Smooth muscle cell of the brain vasculature (primary cell): ENCODE measurements at regions not wholly inside any gene's neighbourhood (a gene's known extent, or its start where the extent isn't known, plus 50 kb on each side); places are given as distances from the start of the nearest gene placed in this dataset.
"Not testable (repeated sequence)": the region's sequence is repeated elsewhere in the genome, so short reads cannot be mapped to it uniquely, and the experiment has no call there.

Source experiments
- DNase-seq: peaks from one replicate; pipeline ENCODE4 v3.0.0-alpha.2; 2012; ENCODE audit warnings: low read depth, low spot score

DNA sequence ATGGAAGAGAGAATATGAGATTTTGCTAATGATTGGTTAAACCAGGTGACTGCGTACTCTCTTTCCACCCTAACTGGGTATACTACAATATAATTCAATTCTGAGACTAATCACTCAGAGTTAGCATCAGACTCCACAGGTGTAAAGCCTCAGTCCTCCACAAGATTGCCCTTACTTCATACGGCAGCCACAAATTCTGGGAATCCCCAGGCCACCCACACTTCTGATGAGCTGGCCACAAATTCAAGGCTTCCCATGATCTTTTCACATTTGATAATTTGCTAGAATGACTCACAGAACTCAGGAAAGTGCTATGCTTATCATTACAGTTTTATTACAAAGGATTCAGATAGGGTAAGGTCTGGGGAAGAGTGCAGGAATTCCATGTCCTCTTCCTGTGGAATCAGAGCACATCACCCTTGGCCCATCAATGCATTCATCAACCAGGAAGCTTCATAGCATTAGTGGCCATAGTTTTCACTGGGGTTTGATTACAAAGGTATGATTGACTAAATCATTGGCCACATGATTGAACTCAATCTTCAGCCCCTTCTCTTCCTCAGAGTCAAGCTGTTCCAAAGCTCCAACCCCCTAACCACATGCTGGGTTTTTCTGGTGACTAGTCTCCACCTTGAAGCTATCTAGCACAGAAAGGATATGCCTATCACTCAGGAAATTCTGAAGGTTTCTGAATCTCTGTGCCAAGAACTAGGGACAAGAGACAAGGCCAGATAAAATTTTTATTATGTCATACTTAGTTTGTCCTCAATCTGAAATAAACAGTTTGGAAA is 131.7 kb downstream of the HHIPL2 start:
- no peak for DNase-seq

DNA sequence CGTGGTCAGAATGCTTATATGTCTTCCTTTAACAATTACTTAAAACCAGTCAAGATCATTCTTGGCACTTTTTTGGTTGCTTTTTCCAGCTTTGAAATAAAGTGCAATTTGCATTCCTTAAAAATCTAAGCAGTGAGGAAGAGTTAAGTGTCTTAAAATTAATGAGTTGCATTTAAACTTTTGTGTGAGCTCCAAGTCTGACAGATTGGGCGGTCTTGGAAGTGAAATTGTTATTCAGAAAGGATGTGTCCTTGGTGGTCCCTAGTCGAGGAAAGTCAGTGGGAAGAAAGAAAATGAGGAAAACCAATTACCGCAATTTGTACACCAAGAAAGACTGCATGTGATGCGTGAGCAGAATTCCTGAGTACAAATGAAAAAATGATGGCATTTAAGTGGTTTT is 132.5 kb downstream of the HHIPL2 start:
- no peak for DNase-seq

DNA sequence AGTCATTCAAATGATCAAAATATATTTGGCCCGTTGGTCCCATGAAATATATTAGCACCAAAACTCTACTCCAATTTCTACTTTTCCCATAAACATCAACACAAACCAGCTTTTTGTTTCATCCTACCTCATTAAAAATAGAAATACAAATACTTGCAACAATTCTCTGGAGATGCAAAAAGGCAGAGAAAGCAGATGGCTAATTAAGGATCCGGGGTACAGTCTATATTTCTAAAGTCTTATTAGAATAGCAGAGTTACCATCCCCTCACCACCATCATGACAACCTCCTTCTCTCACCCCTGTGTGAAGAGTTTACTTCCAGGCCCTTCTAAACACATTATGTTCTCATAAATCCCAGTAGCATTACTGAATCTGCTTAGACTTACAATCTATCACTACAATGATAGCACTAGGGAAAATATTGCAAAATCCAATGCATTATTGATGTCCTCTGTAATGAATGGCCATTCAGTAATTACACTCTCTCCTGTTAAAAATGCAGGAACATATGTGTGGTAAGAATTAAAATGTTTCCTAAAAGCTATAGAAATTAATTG is 133.8 kb downstream of the HHIPL2 start:
- DNase-seq, result no peak

DNA sequence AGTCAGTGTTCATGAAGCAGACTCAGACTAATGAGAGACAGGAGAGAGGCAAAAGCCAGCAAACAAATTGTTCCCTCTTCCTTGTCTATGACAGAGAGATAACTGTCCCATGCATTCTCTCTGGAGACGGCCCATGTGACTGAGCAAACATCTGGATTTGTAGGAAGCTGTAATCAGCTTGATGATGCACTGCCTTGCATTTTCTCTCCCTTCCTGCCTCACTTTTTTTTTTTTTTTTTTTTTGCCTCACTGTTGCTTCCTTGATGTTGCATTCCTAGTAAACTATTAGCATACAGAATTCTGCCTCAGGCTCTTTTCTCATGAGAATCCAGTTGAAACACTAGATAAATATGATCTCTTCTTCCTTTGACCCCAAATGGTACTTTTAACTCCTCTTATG is 134.5 kb downstream of the HHIPL2 start:
- DNase-seq, result no peak

DNA sequence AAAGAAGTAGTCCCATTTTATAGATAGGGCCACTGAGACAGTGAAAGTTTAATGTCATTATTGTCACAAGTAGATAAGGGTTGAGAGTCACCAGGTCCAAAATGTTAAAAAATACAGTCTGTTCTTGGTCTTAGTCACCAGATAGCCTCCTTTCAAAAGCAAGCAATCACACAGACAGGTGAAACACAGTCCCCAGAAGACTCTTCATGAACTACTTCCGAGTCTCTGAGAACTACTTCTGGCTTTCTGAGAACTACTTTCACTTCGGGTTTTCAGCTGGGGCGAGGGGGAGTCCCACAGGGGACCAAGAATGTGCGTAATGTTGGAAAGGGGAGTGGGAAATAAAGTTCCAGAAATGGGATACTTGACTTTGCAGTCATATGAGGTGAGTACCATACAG is 143.2 kb downstream of the HHIPL2 start:
- DNase-seq, result no peak

DNA sequence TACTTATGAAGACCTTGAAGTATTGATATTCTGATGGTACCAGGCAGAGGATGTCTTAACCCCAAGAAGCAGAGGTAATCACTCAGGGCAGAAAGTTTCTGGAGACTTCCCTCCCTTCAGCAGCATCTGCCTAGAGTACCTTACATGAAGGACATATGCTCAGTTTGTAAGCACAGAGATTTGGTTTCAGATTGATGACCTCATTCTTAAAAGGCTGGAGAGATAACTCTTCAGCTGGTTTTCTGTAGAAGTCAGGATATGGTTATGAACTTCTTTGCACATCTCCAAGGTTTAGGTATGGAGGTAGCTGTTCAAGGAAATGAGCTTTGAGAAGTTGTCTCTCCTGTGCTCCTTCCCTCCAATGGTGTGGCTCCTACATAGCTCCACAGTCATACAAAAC is 148.7 kb downstream of the HHIPL2 start:
- DNase-seq, result no peak

DNA sequence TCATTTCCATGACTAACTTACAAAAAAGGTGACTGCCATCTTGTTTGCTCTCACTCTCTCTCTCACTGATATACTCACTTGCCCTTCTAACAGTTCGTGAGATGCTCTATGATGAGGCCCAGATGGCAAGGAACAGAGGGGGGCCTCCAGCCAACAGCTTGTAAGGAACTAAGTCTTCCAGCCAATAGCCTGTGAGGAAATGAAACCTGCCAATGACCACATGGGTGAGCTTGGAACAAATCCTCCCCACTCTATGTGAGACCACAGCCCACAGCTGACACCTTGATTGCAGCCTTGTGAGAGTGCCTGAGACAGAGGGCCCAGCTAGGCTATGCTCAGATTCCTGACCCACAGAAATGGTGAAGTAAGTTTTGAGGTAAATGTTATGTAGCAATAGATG is 153.7 kb downstream of the HHIPL2 start:
- DNase-seq, result no peak

DNA sequence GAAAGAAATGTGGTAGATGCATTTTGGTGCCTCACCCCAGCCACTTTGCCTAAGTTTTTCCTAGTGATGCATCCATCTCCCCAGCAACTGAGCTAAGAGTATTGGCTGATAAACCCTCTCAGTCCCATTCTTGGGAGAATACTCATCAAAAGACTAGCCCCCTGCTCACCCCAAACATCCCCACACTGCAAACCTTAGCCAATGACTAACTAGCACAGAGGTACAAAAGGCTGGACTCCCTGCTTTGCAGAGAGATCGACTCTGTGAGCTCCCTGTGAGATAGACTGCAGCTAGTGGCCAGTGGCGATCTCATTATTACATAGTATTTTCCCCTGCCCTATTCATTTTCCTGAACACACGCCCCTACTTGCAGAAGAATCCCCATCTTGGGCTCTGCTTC is 155.3 kb downstream of the HHIPL2 start:
- DNase-seq, result no peak

DNA sequence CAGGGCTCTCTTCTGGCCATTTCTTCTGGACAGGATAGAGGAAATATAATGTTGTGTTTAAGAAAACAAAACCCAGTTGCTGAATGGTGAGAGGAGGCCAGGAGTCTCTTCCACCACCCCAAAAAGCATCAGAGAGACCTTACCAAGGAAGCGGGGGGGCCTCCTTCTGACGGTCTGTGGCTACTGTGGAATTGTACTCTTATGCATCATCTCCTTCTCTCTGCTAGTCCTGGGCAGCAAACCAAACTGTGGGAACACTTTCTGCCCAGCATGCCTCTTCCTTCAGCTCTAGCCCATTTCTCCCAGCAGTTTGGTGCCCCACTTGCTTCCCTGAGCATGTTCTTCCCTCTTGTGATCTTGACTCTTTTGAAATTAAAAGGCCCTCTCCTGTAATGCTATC is 157.7 kb downstream of the HHIPL2 start:
- DNase-seq, result no peak

DNA sequence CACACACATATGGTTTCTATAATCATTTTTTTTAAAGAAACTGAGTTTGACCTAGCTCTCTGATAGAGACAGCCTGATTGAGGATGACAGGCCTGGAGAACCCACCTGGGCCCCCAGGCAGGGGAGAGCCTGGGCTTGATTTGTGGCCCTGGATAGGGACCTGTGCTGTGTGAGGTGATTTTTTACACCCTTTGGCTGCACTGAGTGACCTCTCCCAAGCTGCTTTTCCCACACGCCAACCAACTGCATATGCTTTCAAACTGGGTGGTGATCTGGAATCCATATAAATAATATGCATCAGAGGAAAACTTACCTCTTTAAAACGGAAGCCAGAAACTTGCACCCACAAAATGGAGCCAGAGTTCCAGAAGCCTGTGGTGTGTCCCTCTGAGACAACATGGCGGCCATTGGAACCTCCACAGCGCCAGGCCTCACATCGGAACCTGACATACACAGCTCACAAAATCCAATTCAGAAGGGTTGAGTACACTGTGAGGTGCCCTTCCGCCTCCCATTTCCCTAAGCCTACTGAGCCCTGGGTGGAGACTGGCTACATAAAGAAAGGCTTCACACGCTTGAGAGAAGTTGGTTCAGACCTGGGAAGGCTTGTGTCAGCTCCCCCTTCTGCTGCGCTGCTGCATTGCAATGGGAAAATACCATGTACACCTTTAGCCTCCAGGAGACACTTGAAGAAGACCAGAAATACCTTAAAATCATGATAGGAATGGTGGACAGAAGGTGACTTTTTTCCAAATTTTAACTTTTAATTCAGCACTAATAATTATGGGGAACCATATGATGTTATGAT is 160.7 kb downstream of the HHIPL2 start:
- DNase-seq, result no peak

DNA sequence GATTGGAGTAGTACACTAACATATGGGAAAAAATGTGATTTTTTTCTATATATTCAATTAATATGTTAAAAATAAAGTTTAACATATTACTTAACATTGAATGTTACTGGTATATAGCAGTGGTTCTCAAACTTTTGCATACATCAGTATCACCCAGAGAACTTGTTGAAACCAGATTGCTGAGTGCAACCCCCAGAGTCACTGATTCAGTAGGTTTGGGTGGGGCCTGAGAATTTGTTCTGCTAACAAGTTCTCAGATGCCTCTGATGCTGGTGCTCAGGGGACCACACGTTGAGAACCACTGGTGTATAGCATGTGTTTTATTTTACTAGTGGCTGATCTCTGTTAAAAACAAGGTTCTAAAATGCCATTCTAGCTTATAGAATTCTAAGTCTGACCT is 161.9 kb downstream of the HHIPL2 start:
- no peak for DNase-seq

DNA sequence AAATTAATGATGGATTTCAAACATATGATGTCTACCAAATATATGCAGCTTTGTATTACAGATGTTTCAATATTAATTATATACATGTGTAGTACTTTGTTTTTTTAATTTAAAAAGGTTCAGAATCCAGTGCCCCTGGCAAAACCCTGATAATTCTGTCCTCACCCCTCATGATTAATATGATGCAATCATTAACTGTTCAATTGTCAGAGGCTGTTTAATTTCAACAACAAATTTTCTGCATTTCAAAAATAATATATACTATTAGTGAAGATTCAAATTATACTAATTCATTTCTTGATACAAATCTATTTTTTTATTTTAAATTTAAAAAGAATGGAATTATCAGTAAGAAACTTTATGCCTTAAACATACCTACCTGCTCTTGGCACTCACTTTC is 162.6 kb downstream of the HHIPL2 start:
- DNase-seq, result no peak

DNA sequence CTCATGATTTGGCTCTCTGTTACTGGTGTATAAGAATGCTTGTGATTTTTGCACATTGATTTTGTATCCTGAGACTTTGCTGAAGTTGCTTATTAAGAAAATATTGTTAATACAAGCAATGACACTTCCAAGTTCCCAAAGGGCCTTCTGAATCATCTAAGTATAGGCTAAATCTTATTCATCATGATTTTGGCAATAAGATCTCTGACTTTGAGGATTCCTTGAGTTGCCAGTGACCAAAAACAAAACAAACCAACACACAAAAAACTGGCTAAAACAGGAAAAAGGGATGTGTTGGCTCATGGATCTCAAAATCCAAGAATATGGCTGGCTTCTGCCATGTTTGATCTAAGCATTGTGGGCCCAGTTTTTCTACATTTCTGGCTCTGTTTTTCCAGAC is 163.4 kb downstream of the HHIPL2 start:
- no peak for DNase-seq

DNA sequence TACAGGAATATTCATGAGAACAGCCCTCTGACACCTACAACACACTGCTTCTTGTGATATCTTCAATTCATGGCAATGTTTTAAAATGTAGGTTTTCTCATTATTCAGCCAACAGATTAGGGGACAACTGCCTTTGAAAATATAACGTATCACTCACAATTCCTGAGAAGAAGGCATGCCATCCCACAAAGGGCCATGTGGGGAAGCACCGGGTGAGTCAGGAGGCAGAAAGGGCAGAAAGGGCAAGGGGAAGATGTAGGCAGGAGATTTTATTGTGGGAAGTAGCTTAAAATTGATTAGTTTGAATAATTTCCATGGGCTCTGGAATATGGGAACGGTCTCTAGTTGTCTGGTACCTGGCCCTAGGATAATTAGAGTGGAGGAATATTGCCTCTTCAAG is 165.7 kb downstream of the HHIPL2 start:
- no peak for DNase-seq

DNA sequence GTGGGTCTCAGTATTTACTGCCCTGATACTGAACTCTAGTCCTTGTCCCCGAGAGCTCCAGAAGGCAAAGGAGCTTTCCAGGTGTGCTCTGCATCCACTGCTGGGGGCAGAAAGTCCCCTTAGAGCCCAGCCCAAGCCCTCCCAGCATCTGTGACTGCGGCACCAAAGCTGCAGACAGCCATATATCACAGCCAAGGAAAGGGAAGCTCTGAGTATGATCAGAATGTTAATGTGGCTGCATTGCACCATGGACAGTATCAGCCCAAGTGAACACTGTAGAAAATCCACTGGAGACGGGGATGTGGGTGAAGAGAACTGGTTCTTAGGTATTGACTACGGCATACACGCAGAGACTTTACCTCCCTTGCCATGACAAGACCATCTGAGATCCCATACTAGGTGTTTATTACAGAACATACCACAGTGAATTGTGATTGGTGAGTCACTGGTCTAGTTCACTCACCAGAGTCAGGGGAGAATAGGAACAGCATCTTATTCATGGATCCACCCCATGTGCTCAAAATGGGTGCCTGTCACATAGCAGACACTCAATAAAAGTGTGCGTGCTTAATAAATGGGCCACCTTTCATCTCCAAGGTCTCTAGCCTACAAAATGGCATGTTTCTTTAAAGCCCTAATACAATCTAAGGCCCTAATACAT is 170.3 kb downstream of the HHIPL2 start:
- DNase-seq, result no peak

DNA sequence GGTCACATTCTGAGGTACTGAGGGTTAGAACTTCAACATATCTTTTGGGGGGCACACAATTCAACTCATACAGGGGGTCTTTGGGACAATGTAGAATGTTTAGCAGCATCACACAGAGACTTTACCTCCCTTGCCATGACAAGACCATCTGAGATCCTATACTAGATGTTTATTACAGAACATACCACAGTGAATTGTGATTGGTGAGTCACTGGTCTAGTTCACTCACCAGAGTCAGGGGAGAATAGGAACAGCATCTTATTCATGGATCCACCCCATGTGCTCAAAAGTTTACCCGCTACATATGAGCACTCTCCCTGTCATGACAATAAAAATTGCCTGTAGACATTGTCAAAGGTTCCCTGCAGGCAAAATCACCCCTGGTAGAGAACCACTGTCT is 171.1 kb downstream of the HHIPL2 start:
- not testable (repeated sequence) for DNase-seq

DNA sequence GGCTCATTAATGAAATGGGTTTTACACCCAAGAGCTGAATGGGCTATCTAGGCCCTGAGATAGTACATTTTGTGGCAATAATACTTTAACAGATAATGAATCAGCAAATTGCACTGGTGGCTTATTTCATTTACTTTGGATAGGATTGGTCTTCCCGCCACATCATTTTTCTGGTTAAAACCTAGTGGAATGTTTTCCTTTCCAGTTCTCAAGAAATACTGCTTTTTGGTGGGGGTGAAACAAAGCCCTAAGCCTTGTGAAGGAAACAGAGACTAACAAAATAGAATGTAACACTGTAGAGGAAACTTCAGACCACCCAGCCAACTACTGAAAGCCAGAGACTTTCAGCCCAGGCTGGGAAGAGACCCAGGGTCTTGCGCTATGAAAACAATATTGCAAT is 172.2 kb downstream of the HHIPL2 start:
- no peak for DNase-seq

DNA sequence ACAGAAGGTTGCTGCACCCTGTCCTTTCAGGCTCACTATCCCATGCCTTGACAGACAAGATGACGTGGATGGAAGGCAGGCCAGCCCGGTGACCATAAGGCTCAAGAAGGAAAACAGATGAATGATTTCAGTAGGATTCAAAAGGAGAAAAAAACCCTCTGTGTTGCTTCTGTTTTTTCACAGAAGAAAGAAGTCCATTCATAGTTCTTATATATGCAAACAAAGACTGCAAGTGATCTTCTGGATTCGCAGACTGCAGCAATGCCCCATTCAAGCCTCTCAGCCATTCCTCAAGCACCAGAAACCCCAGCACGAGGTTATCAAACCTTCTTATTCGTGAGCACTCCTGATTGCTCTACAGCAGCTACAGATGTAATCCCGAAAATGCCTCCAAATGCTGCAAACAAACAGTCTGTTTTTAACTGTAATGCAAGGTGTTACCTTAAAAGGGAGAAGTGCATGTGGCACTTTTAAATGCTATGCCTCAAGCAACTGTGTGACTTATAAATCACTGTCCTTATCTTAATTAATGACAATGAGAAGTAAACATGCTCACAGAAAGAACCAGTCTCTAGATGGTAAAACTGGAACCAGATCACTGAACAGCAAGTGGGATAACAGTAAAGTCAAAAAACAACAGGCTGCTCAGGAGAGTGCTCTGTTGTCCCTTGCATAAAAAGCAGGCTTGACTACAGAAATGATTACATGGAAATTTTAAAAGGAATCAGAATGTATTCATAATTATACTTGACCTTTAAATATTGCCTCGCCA is 173.9 kb downstream of the HHIPL2 start:
- DNase-seq, result no peak

DNA sequence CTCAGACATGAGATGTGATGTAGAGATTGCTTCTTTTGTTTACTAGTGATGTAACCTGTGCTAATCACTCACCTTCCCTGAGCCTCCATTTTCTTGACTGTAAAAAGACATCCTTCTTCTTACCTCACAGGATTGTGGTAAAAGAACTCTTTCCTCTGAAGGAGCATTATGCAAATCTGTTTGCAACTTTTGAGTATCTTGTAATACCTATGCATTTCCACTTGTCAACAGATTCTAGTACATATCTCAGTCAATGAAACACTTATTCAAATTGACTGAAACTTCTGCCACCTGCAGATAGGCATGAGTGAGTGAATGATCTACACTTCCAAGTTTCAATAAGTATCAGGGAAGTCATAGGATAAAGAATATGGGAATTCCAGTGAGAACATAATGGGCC is 174.7 kb downstream of the HHIPL2 start:
- DNase-seq, result no peak

DNA sequence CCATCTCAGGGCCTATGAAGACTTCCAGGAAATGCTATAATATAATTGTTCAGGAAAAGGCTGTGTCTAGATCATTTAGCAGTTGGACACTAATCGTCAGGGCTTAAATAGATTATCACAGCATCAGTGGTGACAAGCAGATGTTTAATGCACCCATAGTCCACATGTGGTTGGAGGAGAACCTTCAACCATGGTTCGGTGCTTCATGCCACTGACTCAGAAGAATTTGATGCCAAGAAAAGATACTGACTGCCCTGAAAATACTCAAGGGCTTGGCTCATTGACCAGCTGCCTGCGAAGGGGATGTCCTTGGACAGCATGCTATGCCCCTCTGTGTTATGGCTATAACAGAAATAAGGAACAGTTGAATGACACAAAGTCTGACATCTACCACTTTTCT is 175.7 kb downstream of the HHIPL2 start:
- no peak for DNase-seq

DNA sequence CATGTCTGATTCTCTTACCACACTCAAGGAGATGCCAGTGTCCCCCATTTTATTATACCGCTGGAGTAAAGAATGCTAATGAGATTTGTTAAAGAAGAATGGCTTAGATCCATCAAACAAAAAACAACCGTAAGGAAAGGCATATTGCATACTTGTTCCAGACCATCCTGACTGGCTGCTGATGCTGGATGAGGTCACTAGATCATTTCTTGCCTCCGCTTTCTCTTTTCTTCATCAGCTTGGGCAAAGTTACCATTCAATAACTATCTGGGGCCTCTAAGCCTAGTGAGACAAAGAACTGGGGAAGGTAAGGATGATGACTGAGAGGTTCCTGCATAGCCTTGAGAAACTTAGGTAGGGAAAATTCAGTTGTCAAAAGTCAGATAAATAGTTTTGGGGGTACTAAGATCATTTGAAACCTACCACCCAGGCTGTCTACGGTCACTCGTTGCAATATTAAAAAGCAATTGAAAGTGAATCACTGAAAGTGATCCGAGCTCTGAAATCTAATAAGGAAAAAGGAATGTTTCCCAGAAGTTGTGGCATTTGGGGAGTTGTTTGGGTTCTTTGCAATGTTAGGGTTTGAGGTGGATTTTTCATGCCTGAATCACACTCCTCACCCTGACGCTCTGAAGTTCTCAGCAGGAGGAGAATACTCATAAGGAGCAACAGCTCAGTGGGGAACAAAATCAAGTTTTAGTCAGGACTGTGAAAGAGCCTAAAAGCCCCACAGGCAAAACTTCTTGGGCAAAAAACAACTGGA is 176.8 kb downstream of the HHIPL2 start:
- DNase-seq, result peak; percentile 75
